SU-DHL-6 (cell line): ENCODE measurements at regions not wholly inside any gene's neighbourhood (a gene's known extent, or its start where the extent isn't known, plus 50 kb on each side); places are given as distances from the start of the nearest gene placed in this dataset.

Experiments
- CTCF ChIP-seq: fragments of 200-600 bp; sonication (generic); IDR thresholded peaks from one replicate; pipeline ENCODE4 v1.5.1; 2017; ENCODE audit warnings: antibody characterized with exemption, mild to moderate bottlenecking, low read length, moderate library complexity; ENCODE audit not compliant: insufficient read depth, poor library complexity, severe bottlenecking
- EZH2phosphoT487 ChIP-seq: fragments of 200-600 bp; sonication (generic), shearing (Covaris generic); conservative IDR thresholded peaks from 2 replicates; pipeline ENCODE4 v1.6.1; 2018; ENCODE audit warnings: mild to moderate bottlenecking, antibody characterized with exemption, low read length, moderate library complexity, mixed read lengths

- TF ChIP-seq CTCF (no peak), EZH2phosphoT487 (no peak)
These were observed 65.8 kb downstream of the CHST2 start for GRCh38 chr3:143185401-143185800.
